Activated T-helper 17 cell treated with anti-CD3 and anti-CD28 coated beads, Interleukin-2, amount 50 U/mL, for 72 hours (primary cell): ENCODE measurements at regions not wholly inside any gene's neighbourhood (a gene's known extent, or its start where the extent isn't known, plus 50 kb on each side); places are given as distances from the start of the nearest gene placed in this dataset.
"Not testable (repeated sequence)": the region's sequence is repeated elsewhere in the genome, so short reads cannot be mapped to it uniquely, and the experiment has no call there.

Experiments
- ATAC-seq: fragments of 150-1000 bp; cut with Tn5 transposase; replicated peaks from 2 replicates; pipeline ENCODE4 v1.10.0; 2021; ENCODE audit warnings: mild to moderate bottlenecking, moderate library complexity
- H3K27ac Mint-ChIP-seq: one replicate; pipeline ENCODE4 v1.8.0; 2022; ENCODE audit warnings: mixed read lengths
- H3K27me3 Mint-ChIP-seq: one replicate; pipeline ENCODE4 v1.8.0; 2022; ENCODE audit warnings: mixed read lengths
- H3K36me3 Mint-ChIP-seq: one replicate; pipeline ENCODE4 v1.8.0; 2022; ENCODE audit warnings: low read depth, mild to moderate bottlenecking, mixed read lengths
- H3K4me1 Mint-ChIP-seq: one replicate; pipeline ENCODE4 v1.8.0; 2022; ENCODE audit warnings: mixed read lengths
- H3K4me3 Mint-ChIP-seq: one replicate; pipeline ENCODE4 v1.8.0; 2022; ENCODE audit warnings: mild to moderate bottlenecking, mixed read lengths
- H3K9me3 Mint-ChIP-seq: one replicate; pipeline ENCODE4 v1.8.0; 2022; ENCODE audit warnings: mixed read lengths

DNA sequence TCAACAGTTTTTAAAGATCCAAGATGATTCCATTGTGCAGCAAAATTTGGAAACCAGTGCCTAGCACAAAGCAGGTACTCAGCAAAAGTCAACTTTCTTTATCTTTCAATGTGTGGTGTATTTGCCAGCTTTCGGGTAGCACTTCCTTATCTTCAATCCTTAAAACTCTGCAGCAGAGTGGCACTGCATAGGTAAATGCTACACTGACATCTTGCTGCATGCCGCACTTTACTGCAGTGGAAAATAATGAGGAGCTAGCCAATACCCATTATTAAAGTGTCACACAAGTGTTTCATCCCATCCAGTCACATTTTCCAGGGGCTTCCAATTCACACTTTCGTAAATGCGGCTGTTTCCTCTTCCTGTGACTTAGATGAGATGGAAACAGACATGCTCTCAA, 401.7 kb upstream of the SPATA31A3 start:
- H3K4me1 Mint-ChIP-seq, H3K4me3 Mint-ChIP-seq, H3K36me3 Mint-ChIP-seq, H3K9me3 Mint-ChIP-seq, ATAC-seq, H3K27me3 Mint-ChIP-seq, H3K27ac Mint-ChIP-seq: not testable (repeated sequence)

DNA sequence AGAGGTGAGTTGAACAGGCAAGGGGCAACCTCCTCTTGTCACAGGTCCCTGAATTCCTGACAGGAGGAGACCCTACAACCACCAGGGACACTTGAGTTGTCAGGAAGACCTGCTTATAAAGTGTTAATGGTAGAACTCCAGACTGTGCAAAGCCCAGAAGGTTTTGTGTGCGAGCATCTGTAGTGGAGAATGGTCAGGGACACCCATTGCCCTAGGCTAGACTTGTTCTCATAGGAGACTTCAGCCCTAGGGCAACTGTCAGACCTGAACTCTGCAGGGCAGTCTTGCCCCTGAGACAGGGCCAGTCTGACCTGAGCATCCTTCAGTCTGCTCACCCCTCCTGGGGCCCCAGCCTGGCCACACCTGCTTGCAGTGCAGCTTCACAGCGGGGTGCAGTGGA, 377.3 kb upstream of the SPATA31A3 start:
- not testable (repeated sequence) for H3K27ac Mint-ChIP-seq, H3K4me1 Mint-ChIP-seq, H3K9me3 Mint-ChIP-seq, H3K4me3 Mint-ChIP-seq, ATAC-seq, H3K36me3 Mint-ChIP-seq, H3K27me3 Mint-ChIP-seq

DNA sequence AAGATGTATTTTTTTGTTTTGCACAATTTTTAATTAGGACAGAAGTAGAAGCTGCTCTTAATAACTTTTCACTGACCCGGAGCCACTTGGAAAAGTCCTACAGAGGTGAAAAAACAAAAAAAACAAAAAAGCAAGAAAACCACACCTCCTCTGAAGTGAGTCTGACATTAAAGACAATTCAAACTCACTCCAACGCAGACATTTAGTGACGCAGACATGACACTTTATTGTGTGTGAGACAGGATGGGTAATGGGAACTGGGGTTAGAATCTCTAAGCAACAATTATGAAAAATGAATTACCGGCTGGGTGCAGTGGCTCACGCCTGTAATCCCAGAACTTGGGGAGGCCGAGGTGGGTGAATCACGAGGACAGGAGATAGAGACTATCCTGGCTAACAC, 370.0 kb upstream of the SPATA31A3 start:
- not testable (repeated sequence) for H3K27me3 Mint-ChIP-seq, H3K9me3 Mint-ChIP-seq, ATAC-seq, H3K27ac Mint-ChIP-seq, H3K4me3 Mint-ChIP-seq, H3K4me1 Mint-ChIP-seq, H3K36me3 Mint-ChIP-seq

DNA sequence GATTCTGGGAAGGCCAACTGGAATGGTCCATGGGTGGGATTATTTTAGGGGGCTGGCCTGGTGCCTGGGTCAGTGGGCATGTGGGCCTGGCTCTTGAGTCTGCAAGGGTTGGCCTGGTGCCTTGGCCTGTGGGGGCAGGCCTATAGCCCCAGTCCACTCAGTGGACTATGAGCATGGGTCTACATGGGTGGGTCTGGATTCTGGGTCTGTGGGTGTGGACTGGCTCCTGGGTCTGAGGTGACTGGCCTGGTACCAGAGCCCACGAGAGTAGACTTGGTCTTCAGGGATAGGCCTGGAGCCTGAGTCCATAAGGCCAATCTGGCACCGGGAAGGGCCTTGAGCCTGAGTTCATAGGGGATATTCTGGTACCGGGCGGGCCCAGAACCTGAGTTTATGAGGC, 361.6 kb upstream of the SPATA31A3 start:
- H3K4me1 Mint-ChIP-seq, H3K36me3 Mint-ChIP-seq, H3K27me3 Mint-ChIP-seq, H3K27ac Mint-ChIP-seq, H3K4me3 Mint-ChIP-seq, H3K9me3 Mint-ChIP-seq, ATAC-seq: not testable (repeated sequence)

DNA sequence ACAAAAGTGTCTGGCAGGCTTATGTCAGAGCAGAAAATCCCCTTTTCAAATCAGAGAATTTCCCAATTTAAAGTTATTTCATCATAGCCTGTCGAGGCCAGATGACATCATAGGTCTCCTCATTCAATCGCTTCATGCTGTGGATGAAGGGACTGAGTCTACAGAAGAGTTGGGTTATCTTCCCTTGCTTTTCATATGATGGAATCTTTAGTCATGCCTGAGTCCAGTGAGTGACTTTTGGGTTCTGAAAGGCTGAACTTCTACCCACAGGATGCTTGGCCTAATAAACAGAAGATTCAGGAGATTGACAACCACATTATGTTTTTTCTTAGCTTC, 357.0 kb upstream of the SPATA31A3 start:
- ATAC-seq, H3K4me3 Mint-ChIP-seq, H3K27ac Mint-ChIP-seq, H3K9me3 Mint-ChIP-seq, H3K4me1 Mint-ChIP-seq, H3K36me3 Mint-ChIP-seq, H3K27me3 Mint-ChIP-seq: not testable (repeated sequence)

DNA sequence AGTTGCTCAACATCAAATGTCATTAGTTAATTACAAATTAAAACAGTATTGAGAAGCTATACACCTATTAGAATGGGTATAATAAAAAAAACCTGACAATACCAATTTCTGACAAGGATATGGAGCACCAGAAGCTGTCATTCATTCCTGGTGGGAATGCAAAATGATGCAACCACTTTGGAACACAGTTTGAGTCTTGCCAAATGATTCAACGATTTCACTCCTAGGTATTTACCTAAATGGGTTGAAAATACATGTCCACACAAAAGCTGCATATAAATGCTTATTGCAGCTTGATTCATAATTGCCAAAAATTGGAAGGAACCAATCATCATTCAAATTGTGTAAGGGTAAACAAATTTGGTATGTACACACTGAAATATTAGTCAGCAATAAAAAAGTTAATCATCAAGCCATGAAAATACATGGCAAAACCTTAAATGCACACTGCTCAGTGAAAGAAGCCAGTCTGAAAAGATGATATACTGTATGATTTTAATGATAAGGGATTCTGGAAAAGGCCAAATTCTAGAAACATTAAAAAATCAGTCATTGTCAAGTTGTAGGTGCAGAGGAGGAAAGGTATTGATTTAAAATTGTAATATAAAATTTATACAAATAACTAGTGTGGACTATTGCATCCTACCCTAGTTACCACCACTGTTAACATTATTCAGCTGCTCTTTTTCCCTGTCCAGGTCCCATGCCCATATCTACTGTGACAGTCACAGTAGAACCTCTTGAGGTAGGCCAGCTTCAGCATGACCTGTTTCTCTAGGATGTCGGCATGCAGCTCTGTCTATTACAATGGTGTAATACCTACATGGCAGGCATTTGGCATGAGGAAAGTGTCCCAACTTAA, 356.4 kb upstream of the SPATA31A3 start:
- not testable (repeated sequence) for ATAC-seq, H3K36me3 Mint-ChIP-seq, H3K27me3 Mint-ChIP-seq, H3K27ac Mint-ChIP-seq, H3K4me1 Mint-ChIP-seq, H3K9me3 Mint-ChIP-seq, H3K4me3 Mint-ChIP-seq

DNA sequence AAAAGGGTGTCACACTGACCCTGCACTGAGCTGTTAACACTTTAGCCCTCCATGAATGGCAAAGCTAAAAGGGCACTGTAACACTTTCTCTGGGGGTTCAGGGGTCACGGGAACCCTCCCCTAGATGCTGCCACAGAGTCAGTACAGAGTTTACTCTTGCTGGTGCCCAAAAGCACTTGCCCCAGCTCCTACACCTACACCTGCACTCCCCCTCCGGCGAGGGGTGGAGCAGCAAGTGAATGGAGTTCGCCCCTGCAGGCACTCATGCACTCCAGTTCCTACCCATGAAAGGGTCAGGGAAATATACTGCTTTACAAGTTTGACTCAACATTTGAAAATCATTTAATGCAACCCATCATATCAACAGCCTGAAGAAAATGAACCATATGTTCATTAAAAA, 355.7 kb upstream of the SPATA31A3 start:
- not testable (repeated sequence) for H3K4me1 Mint-ChIP-seq, ATAC-seq, H3K36me3 Mint-ChIP-seq, H3K9me3 Mint-ChIP-seq, H3K27ac Mint-ChIP-seq, H3K27me3 Mint-ChIP-seq, H3K4me3 Mint-ChIP-seq

DNA sequence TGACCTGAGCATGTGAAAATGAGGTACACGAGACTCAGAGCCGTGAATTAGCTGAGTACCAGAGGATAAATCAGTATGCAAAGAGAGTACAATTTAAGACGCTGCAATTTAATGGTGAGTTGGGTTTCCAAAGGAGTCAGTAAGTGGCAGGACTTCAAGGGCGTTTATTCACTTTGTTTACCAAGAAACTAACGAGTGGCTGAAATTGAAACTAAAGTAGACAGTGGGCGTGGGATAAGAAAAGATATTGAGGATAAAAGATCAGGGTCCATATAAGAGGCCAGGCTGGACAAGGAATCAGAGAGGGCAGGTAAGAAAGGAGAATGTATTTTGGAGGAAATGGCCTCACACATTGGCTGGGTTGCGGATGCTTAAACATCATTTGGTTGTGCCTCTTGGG, 346.9 kb upstream of the SPATA31A3 start:
- H3K9me3 Mint-ChIP-seq, H3K36me3 Mint-ChIP-seq, H3K27ac Mint-ChIP-seq, H3K4me1 Mint-ChIP-seq, ATAC-seq, H3K4me3 Mint-ChIP-seq, H3K27me3 Mint-ChIP-seq: not testable (repeated sequence)

DNA sequence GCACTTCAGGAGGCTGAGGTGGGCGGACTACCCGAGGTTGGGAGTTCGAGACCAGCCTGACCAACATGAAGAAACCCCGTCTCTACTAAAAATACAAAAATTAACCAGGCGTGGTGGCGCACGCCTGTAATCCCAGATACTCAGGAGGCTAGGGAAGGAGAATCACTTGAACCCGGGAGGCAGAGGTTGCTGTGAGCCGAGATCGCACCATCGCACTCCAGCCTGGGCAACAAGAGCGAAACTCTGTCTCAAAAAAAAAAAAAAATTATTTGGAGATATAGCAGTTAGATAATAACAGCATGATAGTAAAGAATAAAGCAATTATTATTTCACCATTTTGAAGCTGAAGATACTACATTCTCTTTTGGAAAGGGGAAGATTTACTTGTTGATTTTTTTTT, 345.9 kb upstream of the SPATA31A3 start:
- not testable (repeated sequence) for ATAC-seq, H3K36me3 Mint-ChIP-seq, H3K4me1 Mint-ChIP-seq, H3K27me3 Mint-ChIP-seq, H3K4me3 Mint-ChIP-seq, H3K9me3 Mint-ChIP-seq, H3K27ac Mint-ChIP-seq

DNA sequence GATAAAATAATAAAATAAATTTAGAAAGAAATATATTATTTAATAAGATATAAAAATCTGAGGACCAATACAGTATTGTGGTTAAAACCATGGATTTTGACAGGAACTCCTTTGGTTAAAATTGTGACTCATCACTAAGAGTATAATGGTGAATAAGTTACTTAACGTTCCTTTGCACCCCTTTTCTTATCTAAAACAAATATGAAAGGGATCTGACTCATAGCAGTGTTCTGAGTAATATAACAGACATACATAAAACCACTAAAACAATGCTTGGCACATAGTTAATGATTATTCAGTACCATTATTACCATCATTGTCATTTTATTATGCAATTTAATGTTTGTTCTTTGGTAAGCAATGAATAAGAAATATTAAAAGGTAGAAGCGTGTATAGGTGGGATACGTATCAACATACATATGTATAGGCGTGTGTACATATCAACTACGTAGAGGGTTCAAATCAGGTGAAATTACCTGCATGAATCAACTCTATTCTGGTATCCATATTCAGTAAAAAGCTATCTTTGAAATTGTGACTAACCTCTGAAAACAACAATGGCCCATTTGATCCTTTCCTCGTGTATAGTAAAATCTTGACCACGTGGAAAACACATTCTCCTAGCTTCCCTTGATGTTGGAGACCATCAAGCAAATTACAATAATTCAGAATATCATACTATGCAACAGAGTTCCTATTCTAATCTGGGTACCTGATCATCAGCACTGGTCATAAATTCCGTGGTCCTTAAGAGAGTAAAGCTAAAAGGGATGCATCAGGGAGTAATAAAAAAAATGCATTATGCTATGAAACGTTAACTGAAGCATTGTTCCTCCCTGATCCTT, 342.6 kb upstream of the SPATA31A3 start:
- H3K4me3 Mint-ChIP-seq, H3K4me1 Mint-ChIP-seq, H3K36me3 Mint-ChIP-seq, H3K27me3 Mint-ChIP-seq, H3K27ac Mint-ChIP-seq, H3K9me3 Mint-ChIP-seq: not testable (repeated sequence)
- peak; percentile 74 for ATAC-seq

DNA sequence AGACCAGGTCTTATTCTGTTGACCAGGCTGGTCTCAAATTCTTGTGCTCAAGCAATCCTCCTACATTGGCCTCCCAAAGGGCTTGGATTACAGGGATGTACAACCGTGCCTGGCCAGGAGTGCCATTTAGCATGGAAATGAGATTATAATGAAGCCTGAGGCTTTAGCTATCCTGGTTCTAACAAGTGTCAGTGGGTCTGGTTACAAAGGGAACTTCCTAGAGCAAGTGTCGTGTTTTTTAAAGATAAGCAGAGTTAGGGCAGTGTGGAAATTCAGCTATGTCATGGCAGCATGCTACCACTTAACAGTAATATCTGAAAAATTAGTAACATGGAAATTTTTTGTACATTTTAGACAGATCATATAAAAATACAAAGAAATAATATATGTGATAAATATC, 339.3 kb upstream of the SPATA31A3 start:
- not testable (repeated sequence) for H3K27ac Mint-ChIP-seq, H3K9me3 Mint-ChIP-seq, ATAC-seq, H3K4me1 Mint-ChIP-seq, H3K4me3 Mint-ChIP-seq, H3K36me3 Mint-ChIP-seq, H3K27me3 Mint-ChIP-seq

DNA sequence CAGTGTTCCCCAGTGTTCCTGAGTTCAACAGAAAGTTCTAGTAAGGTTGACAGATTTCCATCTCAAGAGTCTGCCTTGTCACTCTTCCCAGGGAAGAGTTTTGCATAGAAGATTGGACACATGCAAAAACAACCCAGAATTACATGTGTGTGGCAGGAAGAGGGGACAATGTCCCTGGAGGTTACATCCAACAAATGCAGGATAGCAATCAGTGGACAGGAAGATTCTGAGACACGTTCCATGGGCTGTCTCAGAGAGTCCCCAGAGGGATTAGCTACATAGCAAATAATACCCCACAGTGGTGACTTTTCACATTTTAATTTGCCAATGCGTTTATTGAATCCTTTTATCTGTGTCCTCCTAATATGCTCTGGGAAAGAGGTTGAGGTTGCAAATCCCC, 321.1 kb upstream of the SPATA31A3 start:
- H3K36me3 Mint-ChIP-seq, H3K27me3 Mint-ChIP-seq, H3K4me1 Mint-ChIP-seq, H3K27ac Mint-ChIP-seq, ATAC-seq, H3K9me3 Mint-ChIP-seq, H3K4me3 Mint-ChIP-seq: not testable (repeated sequence)

DNA sequence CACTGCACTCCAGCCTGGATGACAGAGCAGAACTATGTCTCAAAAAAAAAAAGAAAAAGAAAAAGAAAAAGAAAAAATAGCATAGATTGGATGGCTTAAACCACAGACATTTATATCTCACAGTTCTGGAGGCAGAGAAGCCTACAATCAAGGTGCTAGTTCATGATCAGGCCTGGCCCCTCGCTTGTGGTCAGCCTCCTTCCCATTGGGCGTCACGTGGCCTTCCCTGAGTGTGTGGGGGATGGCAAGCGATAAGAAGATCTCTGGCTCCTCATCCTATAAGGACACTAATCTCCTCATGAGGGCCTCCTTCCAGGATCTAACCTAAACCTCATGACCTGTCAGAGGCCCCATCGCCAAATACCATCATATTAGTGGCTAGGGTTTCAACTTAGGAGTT, 320.2 kb upstream of the SPATA31A3 start:
- H3K9me3 Mint-ChIP-seq, H3K27ac Mint-ChIP-seq, H3K36me3 Mint-ChIP-seq, H3K27me3 Mint-ChIP-seq, H3K4me1 Mint-ChIP-seq, H3K4me3 Mint-ChIP-seq, ATAC-seq: not testable (repeated sequence)

DNA sequence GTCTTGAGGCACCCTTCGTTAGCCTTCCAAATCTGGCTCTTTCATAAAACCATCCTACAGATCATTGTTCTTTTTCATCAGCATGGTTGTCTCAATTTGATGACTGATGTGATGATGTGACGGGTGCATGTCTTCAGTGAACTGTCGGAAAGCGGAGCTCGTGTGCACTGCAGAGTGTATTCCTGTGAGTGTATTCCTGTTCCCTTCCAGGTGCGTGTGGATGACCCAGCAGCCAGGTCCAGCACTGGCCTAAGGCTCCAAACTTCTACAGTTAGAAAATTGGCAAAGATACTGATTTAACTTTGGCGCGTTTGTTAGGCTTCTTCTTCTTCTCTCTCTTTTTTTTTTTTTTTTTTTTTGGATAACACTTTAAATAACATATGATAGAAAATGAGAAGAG, 314.8 kb upstream of the SPATA31A3 start:
- H3K9me3 Mint-ChIP-seq, H3K36me3 Mint-ChIP-seq, ATAC-seq, H3K27me3 Mint-ChIP-seq, H3K4me1 Mint-ChIP-seq, H3K27ac Mint-ChIP-seq, H3K4me3 Mint-ChIP-seq: not testable (repeated sequence)

DNA sequence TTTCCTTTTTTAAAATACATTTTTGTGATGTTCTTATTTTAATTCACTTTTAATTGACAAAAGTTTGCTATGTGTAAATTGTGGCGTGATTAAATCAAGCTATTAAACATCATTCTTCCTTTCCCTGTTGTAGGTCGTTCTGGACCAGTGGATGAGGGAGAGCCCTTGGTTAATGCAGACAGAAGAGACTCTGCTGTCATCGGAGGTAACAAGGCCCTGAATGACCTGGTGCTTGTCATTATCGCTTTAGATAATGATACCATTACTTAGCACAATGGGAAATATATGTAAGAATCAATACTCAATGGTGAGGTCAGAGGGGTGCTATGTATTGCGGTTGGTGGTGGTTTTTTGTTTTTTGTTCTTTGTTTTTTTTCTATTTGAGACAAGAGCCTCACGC, 296.4 kb upstream of the SPATA31A3 start:
- not testable (repeated sequence) for H3K4me1 Mint-ChIP-seq, H3K27ac Mint-ChIP-seq, H3K27me3 Mint-ChIP-seq, ATAC-seq, H3K36me3 Mint-ChIP-seq, H3K9me3 Mint-ChIP-seq, H3K4me3 Mint-ChIP-seq
